ENCODE measurements at regions not wholly inside any gene's neighbourhood (a gene's known extent, or its start where the extent isn't known, plus 50 kb on each side); places are given as distances from the start of the nearest gene placed in this dataset.

GRCh38 chr10:107800061-107800460 is 635.6 kb upstream of the SORCS1 start:
- Histone ChIP-seq H4K91ac (replicated peaks; ENCODE audit: insufficient read length, low read length) (no peak overlapping the region), H3K4me1 (replicated peaks in 1 of 4; ENCODE audit: control insufficient read depth in 3 of 4, insufficient read depth in 4 of 4, low read length in 3 of 4) (no peaks in the 10 kb centered on the region), H3K27ac (ENCODE audit: low read depth, low read length) (no peak overlapping the region), H3K18ac (ENCODE audit: extremely low read depth, low read length) (no peak overlapping the region), H3K9me3 (ENCODE audit: insufficient read depth in 2 of 2, low read depth in 1 of 2, low read length in 1 of 2) (no peaks in the 10 kb centered on the region), H2BK12ac (ENCODE audit: low read depth, low read length) (no peak overlapping the region), H3K4me2 (ENCODE audit: insufficient read depth in 1 of 2, low read depth in 2 of 2, low read length in 2 of 2) (no peak overlapping the region), H4K5ac (ENCODE audit: insufficient read length, low read depth, low read length) (no peak overlapping the region), H4K8ac (ENCODE audit: extremely low read depth, insufficient read depth, low read length) (no peak overlapping the region), H3K79me1 (ENCODE audit: low read depth, low read length) (no peaks in the 10 kb centered on the region), H3K14ac (ENCODE audit: insufficient read length) (no peak overlapping the region), H3K23ac (ENCODE audit: insufficient read length) (no peak overlapping the region), H2BK15ac (ENCODE audit: low read length) (no peak overlapping the region), H2BK5ac (ENCODE audit: low read depth, low read length) (no peak overlapping the region), H3K23me2 (ENCODE audit: low read depth, low read length) (no peaks in the 10 kb centered on the region), H3K9ac (replicated peaks in 1 of 4; ENCODE audit: extremely low read depth in 1 of 4, low read depth in 3 of 4, low read length in 3 of 4) (no peak overlapping the region), H2BK20ac (ENCODE audit: low read length) (no peak overlapping the region), H2AK5ac (ENCODE audit: low read depth, low read length) (no peak overlapping the region), H2BK120ac (replicated peaks; ENCODE audit: low read depth, low read length) (no peak overlapping the region), H3K27me3 (replicated peaks in 1 of 4; ENCODE audit: control insufficient read depth in 3 of 4, extremely low read depth in 1 of 4, insufficient read depth in 3 of 4, low read length in 3 of 4) (no peaks in the 10 kb centered on the region), H3K4ac (replicated peaks; ENCODE audit: insufficient read length, low read depth, low read length) (no peak overlapping the region), H3K36me3 (ENCODE audit: control insufficient read depth in 2 of 4, insufficient read depth in 4 of 4, low read length in 3 of 4) (no peaks in the 10 kb centered on the region), H3K79me2 (ENCODE audit: control insufficient read depth in 1 of 2, insufficient read depth in 2 of 2, low read length in 2 of 2) (no peaks in the 10 kb centered on the region), H3K4me3 (ENCODE audit: extremely low read depth in 1 of 4, insufficient read depth in 2 of 4, low read depth in 3 of 4, low read length in 4 of 4) (no peak overlapping the region), H2AFZ (ENCODE audit: low read length) (no peak overlapping the region), H3K56ac (replicated peaks; ENCODE audit: insufficient read length, low read depth, low read length) (no peak overlapping the region), H4K20me1 (replicated peaks in 1 of 2; ENCODE audit: control insufficient read depth in 1 of 2, insufficient read depth in 2 of 2, low read length in 2 of 2) (no peaks in the 10 kb centered on the region)
- no peak for FAIRE-seq
- TF ChIP-seq FOSL1 (IDR thresholded peaks at IDR 0.05; ENCODE audit: insufficient read depth, low read depth, low read length), result no peak
- TF ChIP-seq TAF1 (IDR thresholded peaks at IDR 0.05; ENCODE audit: low read depth, low read length), result no peak
- no peak for TF ChIP-seq SAP30 (IDR thresholded peaks at IDR 0.05; ENCODE audit: insufficient read depth, insufficient replicate concordance, low read length)
- no peak for TF ChIP-seq BRCA1 (IDR thresholded peaks at IDR 0.05; ENCODE audit: low read depth, low read length)
- no peak for TF ChIP-seq POLR2A (IDR thresholded peaks at IDR 0.05; ENCODE audit: control extremely low read depth in 1 of 2, low read depth in 2 of 2, low read length in 2 of 2)
- no peak for TF ChIP-seq SIX5 (IDR thresholded peaks at IDR 0.05; ENCODE audit: low read depth, low read length)
- TF ChIP-seq GTF2F1 (IDR thresholded peaks at IDR 0.05; ENCODE audit: borderline replicate concordance, low read depth, low read length), result no peak
- no peak for TF ChIP-seq SUZ12 (IDR thresholded peaks at IDR 0.05; ENCODE audit: low read length)
- no peak for TF ChIP-seq HDAC2 (IDR thresholded peaks at IDR 0.05; ENCODE audit: borderline replicate concordance in 1 of 2, low read depth in 2 of 2, low read length in 2 of 2)
- TF ChIP-seq PHF8 (conservative IDR thresholded peaks at IDR 0.05; ENCODE audit: low read depth, low read length), result no peak
- no peak for TF ChIP-seq SP4 (IDR thresholded peaks at IDR 0.05; ENCODE audit: low read length)
- no peak for TF ChIP-seq MAX (IDR thresholded peaks at IDR 0.05)
- TF ChIP-seq YY1 (IDR thresholded peaks at IDR 0.05; ENCODE audit: low read depth, low read length), result no peak
- ChIA-PET POLR2A (ENCODE audit: partially characterized antibody) (no interaction called here), CTCF (ENCODE audit: partially characterized antibody) (no interaction called here)
- DNase-seq (ENCODE audit: low read depth in 1 of 2, low spot score in 2 of 2), result no peak
- WGBS, 2 experiments (ENCODE audit: extremely low coverage in 1 of 2, insufficient coverage in 1 of 2, insufficient read length in 1 of 2, insufficient replicate concordance in 2 of 2, low coverage in 1 of 2, low lambda C conversion rate in 2 of 2, missing lambda C conversion rate in 1 of 2), result 91% methylated on average over 1 of the region's 1 CpG; no CpG with 5 or more reads in 1 of the 2 experiments
